T-helper 1 cell treated with Interleukin-12 subunit alpha and Interleukin-12 subunit beta and Interleukin-4 antibody, amounts not matched to agents 30 ng/mL and 1 ng/mL, for 36 hours (primary cell): ENCODE measurements at regions not wholly inside any gene's neighbourhood (a gene's known extent, or its start where the extent isn't known, plus 50 kb on each side); places are given as distances from the start of the nearest gene placed in this dataset.

Experiments
- intact Hi-C: fragments of 100-400 bp; cut with micrococcal nuclease; formaldehyde crosslinking; loops from one replicate; pipeline ENCODE4 v1.15.1; 2024

DNA sequence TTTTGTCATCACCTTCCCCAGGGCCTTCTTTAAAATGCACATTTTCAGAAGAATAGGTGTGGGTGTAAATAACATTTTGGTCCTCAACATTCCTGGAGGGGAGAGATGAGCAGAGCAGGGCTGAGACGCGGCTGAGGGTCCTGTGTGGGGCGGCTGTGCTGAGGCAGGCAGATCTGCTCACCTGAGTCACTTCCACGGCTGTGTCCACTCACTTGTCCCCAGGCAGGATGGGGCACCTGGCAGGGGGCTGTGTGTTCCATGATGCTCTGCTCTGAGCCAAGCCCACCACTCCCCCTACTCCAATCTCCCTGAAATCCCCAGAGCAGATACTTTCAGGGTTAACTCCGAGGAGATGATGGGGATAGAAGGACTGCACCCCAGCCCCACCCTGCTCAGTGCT, 93.8 kb downstream of the GLRX3 start:
- intact Hi-C loops: no loop called here

DNA sequence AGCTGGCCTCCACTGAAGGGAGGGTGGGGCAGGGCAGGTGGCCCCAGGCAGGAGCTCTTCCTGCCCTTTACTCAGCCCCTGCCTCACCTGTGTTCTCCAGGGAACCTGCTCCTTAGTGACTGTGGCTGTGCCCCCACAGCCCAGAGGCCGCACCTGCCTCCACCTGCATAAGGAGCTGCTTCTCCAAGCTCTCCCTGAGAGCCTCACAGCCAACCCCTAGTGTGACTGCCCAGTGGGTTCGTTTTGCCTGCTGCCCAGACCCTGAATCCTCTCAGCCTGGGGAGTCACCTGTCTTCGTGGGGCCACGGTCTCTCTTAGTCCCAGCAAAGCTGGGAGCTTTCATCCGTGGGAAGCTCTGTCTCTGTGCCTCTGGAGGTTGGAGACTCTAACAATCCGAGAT, 94.4 kb downstream of the GLRX3 start:
- intact Hi-C loops: no loop called here

GRCh38 chr10:130231251-130231741, 95.1 kb downstream of the GLRX3 start:
- intact Hi-C loops: no loop called here

DNA sequence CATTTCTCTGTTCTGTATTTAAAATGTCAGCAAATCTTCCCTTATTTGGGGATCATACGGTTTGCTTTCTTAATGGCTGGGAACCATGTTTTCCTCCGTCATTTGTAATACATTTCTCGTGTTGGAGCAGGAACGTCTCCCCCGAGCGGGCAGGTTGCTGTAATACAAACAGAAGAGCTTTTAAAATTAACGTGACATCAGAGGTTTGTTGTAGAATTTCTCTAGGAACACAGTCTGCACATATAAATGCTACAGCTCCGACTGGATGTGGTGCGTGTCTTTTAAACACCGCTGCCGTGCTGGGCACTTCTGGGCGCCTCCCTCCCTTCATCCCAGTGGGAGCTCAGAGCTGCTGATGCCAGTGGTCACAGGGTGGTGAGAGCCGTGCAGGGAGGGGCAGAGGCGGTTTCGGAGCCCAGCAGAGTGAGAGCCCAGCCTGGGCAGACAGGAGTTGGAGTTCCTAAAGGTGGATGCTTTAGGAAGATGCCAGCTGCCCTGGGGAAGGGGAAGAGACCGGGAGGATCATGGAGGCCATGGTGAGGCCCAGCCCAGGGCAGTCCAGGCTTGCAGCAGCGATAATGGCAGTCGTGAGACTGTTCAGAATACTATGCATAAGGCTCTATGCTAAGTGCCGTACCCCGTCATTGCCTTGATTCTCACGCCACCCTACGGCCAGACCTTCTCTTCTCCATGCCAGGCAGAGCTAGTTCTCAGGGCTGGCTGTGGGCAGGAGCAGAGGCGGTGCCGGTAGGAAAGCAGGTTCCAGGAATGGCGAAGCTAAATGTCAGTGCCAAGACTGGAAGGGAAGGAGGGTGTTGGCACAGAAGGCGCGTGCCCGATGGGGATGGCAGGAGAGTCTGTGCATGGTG, 96.2 kb downstream of the GLRX3 start:
- intact Hi-C loops: no loop called here

GRCh38 chr10:130233035-130233360, 96.8 kb downstream of the GLRX3 start:
- intact Hi-C loops: no loop called here

DNA sequence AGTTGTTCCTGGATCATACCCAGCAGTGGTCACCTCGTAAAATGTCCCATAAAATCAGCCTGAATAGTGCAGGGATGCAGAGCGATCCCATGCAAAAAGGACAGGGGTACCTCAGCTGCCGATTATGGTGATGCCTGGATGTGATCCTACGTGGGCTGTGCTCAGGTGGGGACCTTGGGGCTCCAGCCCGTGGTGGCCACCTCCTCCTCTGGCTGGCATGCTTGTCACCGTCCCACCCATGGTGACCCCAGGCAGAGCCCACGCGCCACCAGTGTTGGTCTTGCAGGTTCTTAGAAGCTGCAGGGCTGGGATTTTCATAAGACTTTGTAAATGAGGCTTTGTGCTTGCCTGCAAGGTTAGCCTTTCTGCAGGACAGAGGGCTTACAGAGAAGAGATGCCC, 97.2 kb downstream of the GLRX3 start:
- intact Hi-C loops: no loop called here

DNA sequence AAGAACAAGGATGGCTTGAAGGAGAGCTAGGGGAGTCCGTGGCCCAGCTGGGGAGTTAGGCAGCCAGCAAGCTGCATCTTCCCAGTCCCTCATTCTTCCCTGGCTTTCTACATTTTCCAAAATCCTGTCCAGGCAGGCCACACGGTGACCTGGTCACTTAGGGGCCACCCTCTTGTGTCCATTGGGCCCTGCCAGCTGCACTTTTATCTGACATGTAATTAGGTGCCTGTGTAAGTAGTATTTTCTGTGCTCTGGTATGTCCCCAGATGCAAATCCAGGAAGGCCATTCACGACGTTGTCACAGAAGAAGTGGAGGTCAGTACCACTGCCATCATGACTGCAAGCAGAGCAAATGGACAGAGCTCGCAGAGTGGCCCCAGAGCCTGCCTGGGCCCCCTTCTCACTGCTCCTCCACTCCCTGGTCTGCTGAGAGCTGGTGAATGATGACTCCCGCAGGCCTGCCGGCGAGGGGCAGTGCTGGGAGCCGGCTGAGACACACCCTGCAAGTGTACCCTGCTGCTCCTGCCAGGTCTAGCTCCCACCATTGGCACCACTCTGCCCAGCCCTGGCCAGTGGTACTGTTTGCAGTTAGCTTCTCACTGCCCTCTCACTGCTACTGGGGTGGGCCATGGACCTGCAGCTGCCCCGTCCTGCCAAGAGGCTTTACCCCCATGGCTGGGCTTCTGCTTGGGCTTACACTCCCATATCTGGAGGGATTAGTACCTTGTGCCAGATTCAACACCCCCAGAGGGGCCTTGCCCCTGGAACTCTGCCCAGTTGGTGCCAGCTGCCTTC, 98.2 kb downstream of the GLRX3 start:
- intact Hi-C loops: no loop called here

DNA sequence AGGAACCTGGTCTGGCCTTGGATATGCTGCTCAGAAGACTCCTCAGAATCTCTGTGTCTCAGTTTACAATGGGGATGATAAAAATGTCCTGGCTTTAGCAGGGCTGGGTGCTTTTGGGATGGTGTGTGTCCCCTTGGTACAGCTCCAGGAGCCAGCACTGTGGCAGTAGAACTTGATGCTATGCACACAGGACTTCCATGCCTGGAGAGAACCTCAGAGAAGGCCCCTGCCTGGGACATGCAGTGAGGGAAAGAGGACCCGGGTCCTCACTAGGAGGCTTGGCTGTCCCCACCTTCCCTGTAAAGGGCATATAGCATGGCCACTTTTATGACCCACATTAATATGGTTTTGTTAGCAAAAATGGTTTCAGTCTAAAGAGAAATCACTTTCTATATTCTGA, 100.5 kb downstream of the GLRX3 start:
- intact Hi-C loops: no loop called here

- intact Hi-C loops: no loop called here
These were observed 104.2 kb downstream of the GLRX3 start for GRCh38 chr10:130240409-130240808.

DNA sequence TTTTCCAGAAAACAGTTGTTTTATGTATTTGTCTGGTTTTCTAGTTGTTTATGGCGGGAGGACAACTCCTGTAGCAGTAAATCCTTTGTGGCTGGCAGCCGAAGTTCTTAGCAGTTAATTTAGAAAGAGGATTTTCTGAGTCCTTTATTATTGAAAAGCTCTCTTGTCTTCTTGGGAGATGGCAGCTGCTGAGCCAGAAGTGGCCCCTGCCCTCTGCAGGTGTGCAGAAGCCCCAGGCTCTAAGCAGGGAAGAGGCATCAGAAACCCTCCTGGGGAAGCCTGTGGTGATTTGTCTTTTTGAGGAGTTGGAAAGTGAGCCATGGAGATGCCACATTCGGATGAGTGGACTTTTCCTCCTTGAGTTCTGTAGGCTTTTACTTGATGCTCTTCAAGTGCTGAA, 106.3 kb downstream of the GLRX3 start:
- intact Hi-C loops: no loop called here

DNA sequence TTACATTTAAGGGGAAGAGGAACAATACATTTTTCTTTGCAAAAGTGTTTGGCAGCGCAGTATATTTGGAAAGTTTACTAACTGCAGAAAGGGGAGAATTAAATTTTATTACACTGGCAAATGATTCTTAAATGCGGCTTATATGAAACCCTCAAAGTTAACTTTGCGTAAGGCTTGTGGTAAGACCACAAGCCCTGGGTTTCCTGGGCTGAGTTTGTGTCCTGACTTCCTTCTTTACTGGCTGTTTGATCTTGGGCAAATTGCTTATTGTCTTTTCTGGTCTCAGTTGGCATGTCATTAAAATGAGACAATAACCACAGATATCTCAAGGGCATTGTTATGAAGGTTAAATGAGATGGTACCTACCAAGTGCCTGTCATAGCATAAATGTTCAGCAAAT, 106.8 kb downstream of the GLRX3 start:
- intact Hi-C loops: no loop called here

DNA sequence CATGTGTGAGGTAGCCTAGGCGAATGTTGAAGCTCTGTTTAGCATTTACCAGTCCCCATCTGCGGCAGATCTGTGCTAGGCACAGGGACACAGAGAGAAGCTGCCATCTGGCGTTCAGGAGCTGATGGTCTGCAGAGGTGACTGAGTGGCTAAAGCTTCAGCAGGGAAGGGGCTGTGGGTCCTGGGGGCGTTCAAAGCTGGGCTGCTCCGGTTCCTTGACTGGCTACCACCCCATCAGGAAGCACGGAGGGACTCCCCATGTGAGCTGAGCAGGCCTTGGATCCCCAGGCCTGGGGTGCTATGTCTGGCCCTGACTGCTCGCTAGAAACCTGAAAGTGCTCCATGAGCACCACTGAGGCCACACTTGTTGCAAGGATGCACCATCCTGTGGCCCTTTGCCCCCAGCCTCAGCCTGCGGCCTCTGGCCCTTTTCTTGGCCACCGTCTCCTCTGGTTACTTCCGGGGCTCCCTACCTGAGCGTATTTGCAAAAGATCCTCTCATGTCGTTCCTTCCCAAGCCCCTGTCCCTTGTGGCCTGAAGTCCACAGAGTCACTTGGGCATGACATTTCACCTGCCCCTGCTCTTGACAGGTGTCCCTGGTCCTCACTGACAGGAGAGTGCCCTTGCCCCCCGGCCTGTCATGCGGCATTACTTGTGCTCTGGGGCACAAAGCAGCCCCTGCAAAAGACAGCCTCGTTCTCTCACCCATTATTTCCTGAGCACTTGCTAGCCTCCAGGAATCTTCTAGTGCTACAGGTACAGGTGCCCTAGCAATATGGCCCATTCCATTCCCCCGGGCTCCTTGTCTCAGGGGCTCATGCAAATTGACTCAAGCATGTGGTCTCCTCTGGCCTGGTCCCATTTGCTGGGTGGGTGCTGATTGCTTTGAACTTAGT, 108.1 kb downstream of the GLRX3 start:
- intact Hi-C loops: no loop called here

DNA sequence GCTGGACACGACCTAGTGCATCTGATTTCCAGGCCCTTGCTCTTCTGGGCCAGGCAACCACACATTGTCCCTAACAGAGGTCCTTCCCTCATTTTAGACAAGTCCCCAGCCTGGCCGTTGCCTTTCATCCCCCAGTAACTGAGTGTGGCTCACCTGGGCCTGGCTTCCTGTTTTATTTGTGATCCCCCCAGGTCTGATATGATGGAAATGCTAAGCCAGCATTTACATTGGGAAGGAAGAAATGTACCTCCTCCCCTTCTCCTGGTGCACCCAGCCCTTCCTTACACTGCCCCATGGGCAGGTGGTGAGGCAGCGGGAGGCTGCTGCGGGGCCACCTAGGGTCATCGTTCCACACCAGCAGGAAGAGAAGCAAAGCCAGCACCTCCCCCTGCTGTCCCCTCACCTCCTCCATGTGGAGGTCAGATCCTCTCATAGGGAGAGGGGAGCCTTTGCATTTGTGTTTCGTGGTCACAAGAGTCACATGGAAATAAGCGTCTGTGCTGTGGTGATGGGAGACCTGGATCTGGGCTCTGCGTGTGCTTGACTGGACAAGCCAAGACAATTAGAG, 108.8 kb downstream of the GLRX3 start:
- intact Hi-C loops: no loop called here

DNA sequence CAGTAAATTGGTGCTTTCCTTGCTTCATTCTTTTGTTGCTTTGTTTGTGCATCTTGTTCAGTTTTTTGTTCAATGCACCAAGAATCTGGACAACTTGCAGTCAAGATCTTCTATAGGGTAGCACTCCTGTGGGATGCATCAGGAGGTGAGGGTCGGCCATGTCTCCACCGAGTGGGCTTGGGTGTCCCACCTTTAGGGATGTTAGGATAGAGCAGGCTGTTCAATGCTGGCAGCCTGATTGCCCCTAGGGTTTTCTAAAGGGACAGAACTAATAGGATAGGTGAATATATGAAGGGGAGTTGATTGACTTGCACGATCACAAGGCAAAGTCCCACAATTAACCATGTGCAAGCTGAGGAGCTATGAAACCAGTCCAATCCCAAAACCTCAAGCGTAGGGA, 109.9 kb downstream of the GLRX3 start:
- intact Hi-C loops: no loop called here

GRCh38 chr10:130250127-130250526, 113.9 kb downstream of the GLRX3 start:
- intact Hi-C loops: no loop called here

DNA sequence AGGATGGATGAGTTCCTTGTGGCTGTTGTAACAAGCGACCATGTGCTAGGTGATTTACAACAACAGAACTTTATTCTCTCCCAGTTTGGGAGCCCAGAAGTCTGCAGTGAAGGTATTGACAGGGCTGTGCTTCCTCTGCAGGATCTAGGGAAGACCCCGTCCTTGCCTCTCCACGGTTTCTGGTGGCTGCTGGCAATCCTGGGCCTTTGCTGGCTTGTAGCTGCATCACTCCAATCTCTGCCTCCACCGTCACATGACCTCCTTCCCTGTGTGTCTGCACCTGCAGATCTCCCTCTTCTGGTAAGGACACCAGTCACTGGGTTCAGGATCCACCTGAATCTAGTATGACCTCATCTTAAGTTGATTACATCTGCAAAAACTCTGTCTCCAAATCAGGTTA, 115.6 kb downstream of the GLRX3 start:
- intact Hi-C loops: no loop called here

- intact Hi-C loops: no loop called here
These were observed 118.1 kb downstream of the GLRX3 start for GRCh38 chr10:130254243-130254642.

DNA sequence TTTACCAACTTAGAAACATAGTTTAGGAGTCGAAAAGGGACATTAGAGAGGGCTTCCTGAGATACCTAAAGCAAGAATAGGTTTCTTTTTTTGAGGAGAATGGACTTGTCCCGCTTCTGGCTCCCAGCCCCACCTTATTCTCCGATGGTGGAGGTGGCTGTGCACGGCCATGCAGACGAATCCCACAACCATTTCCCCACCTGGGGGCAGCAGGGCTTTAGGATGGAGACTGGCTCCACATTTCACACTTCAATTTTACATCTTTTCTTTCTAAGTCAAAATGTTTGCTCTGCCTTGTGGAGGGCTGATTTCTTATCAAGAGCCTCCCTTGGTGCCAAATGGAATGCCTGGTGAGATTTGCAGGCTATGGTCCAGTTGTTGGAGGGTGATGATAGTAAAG, 118.5 kb downstream of the GLRX3 start:
- intact Hi-C loops: no loop called here

- intact Hi-C loops: no loop called here
These were observed 119.6 kb downstream of the GLRX3 start for GRCh38 chr10:130255777-130256176.

- intact Hi-C loops: no loop called here
These were observed 121.7 kb downstream of the GLRX3 start for GRCh38 chr10:130257897-130258296.

GRCh38 chr10:130259380-130259779, 123.2 kb downstream of the GLRX3 start:
- intact Hi-C loops: no loop called here
